H1 (cell line): ENCODE measurements at regions not wholly inside any gene's neighbourhood (a gene's known extent, or its start where the extent isn't known, plus 50 kb on each side); places are given as distances from the start of the nearest gene placed in this dataset.

Experiments
- CTCF ChIA-PET: fragments of 300-600 bp; sonication (Branson Sonifier 250); formaldehyde crosslinking; loops from one replicate; lab custom pipeline; 2021; ENCODE audit not compliant: partially characterized antibody; lab: Charles Lee
- POLR2A ChIA-PET: fragments of 300-600 bp; sonication (Branson Sonifier 250); formaldehyde crosslinking; loops from one replicate; lab custom pipeline; 2021; ENCODE audit warnings: inconsistent platforms; ENCODE audit not compliant: partially characterized antibody; lab: Charles Lee
- DNase-seq, 2 experiments: peaks; one replicate each; pipeline versions ENCODE4 v3.0.0 to v3.0.0-alpha.2; 2010 to 2022; ENCODE audit warnings: low spot score in 2 of 2, low read depth in 1 of 2, mixed read lengths in 1 of 2
- FAIRE-seq: peaks from 2 replicates; lab custom pipeline; 2011; peaks lifted over from hg19 to GRCh38; lab: Jason Lieb, UNC
- H2AFZ ChIP-seq: 2 replicates; pipeline ENCODE4 v1.8.1; 2012; ENCODE audit warnings: low read length, inconsistent platforms
- H2AK5ac ChIP-seq: 2 replicates; pipeline ENCODE4 v1.6.1; 2013; ENCODE audit warnings: low read depth, low read length
- H2BK120ac ChIP-seq: replicated peaks from 2 replicates; pipeline ENCODE3; 2013; ENCODE audit warnings: low read depth, low read length, inconsistent platforms
- H2BK12ac ChIP-seq: 2 replicates; pipeline ENCODE4 v1.6.1; 2013; ENCODE audit warnings: low read depth, low read length
- H2BK15ac ChIP-seq: 2 replicates; pipeline ENCODE4 v1.6.1; 2013; ENCODE audit warnings: low read length
- H2BK20ac ChIP-seq: 2 replicates; pipeline ENCODE4 v1.6.1; 2013; ENCODE audit warnings: low read length
- H2BK5ac ChIP-seq: 2 replicates; pipeline ENCODE4 v1.6.1; 2013; ENCODE audit warnings: low read depth, low read length
- H3K14ac ChIP-seq: 2 replicates; pipeline ENCODE4 v1.6.1; 2013; ENCODE audit warnings: inconsistent platforms; ENCODE audit not compliant: insufficient read length
- H3K18ac ChIP-seq: 2 replicates; pipeline ENCODE4 v1.6.1; 2013; ENCODE audit warnings: low read length; ENCODE audit errors: extremely low read depth
- H3K23ac ChIP-seq: 2 replicates; pipeline ENCODE4 v1.6.1; 2013; ENCODE audit warnings: inconsistent platforms; ENCODE audit not compliant: insufficient read length
- H3K23me2 ChIP-seq: 2 replicates; pipeline ENCODE4 v1.6.1; 2013; ENCODE audit warnings: low read depth, low read length
- H3K27ac ChIP-seq: 2 replicates; pipeline ENCODE4 v1.6.1; 2011; ENCODE audit warnings: low read depth, low read length, inconsistent platforms
- H3K27me3 ChIP-seq, 4 experiments: replicated peaks in 1 of 4; 1 replicate in 1 of 4; 2 replicates in 3 of 4; pipeline versions ENCODE4 v1.6.1 to v1.8.1; 2011 to 2013; ENCODE audit warnings: low read length in 3 of 4, mild to moderate bottlenecking in 3 of 4, inconsistent platforms in 2 of 4, mixed read lengths in 2 of 4, moderate library complexity in 1 of 4; ENCODE audit not compliant: control insufficient read depth in 3 of 4, insufficient read depth in 3 of 4; ENCODE audit errors: extremely low read depth in 1 of 4
- H3K36me3 ChIP-seq, 4 experiments: 2 replicates each; pipeline versions ENCODE4 v1.6.1 to v1.8.1; 2011 to 2013; ENCODE audit warnings: mild to moderate bottlenecking in 4 of 4, low read length in 3 of 4, moderate library complexity in 2 of 4, control low read depth in 1 of 4, inconsistent platforms in 1 of 4; ENCODE audit not compliant: insufficient read depth in 4 of 4, control insufficient read depth in 2 of 4
- H3K4ac ChIP-seq: replicated peaks from 2 replicates; pipeline ENCODE3; 2013; ENCODE audit warnings: low read length, low read depth, mixed read lengths, inconsistent platforms; ENCODE audit not compliant: insufficient read length
- H3K4me1 ChIP-seq, 4 experiments: replicated peaks in 1 of 4; 1 replicate in 1 of 4; 2 replicates in 3 of 4; pipeline versions ENCODE4 v1.6.1 to v1.8.1; 2011 to 2013; ENCODE audit warnings: low read length in 3 of 4, inconsistent platforms in 2 of 4, mixed read lengths in 1 of 4; ENCODE audit not compliant: insufficient read depth in 4 of 4, control insufficient read depth in 3 of 4
- H3K4me2 ChIP-seq, 2 experiments: 2 replicates each; pipeline versions ENCODE4 v1.6.1 to v1.8.1; 2011 to 2013; ENCODE audit warnings: low read depth in 2 of 2, low read length in 2 of 2, control low read depth in 1 of 2, inconsistent platforms in 1 of 2, mild to moderate bottlenecking in 1 of 2; ENCODE audit not compliant: insufficient read depth in 1 of 2
- H3K4me3 ChIP-seq, 4 experiments: fragments of 200-600, 300-600 bp in 1 of 4; sonication (generic), shearing (Covaris generic), sonication (Bioruptor Twin) in 1 of 4; 2 replicates each; pipeline versions ENCODE4 v1.5.1 to v1.8.1; 2011 to 2016; ENCODE audit warnings: low read length in 4 of 4, low read depth in 3 of 4, control low read depth in 2 of 4, inconsistent platforms in 2 of 4, mild to moderate bottlenecking in 2 of 4, mixed read lengths in 1 of 4, moderate library complexity in 1 of 4; ENCODE audit not compliant: insufficient read depth in 2 of 4; ENCODE audit errors: extremely low read depth in 1 of 4
- H3K56ac ChIP-seq: replicated peaks from 2 replicates; pipeline ENCODE3; 2013; ENCODE audit warnings: low read depth, mild to moderate bottlenecking, mixed read lengths, low read length, inconsistent platforms; ENCODE audit not compliant: insufficient read length
- H3K79me1 ChIP-seq: 2 replicates; pipeline ENCODE4 v1.6.1; 2013; ENCODE audit warnings: low read depth, low read length, control low read depth
- H3K79me2 ChIP-seq, 2 experiments: 2 replicates each; pipeline versions ENCODE4 v1.6.1 to v1.8.1; 2012 to 2013; ENCODE audit warnings: low read length in 2 of 2, mild to moderate bottlenecking in 2 of 2, inconsistent platforms in 1 of 2; ENCODE audit not compliant: insufficient read depth in 2 of 2, control insufficient read depth in 1 of 2
- H3K9ac ChIP-seq, 4 experiments: replicated peaks in 1 of 4; 1 replicate in 1 of 4; 2 replicates in 3 of 4; pipeline versions ENCODE4 v1.6.1 to v1.8.1; 2011 to 2013; ENCODE audit warnings: low read depth in 3 of 4, low read length in 3 of 4, control low read depth in 2 of 4, mild to moderate bottlenecking in 2 of 4, moderate library complexity in 2 of 4, inconsistent platforms in 1 of 4; ENCODE audit errors: extremely low read depth in 1 of 4
- H3K9me3 ChIP-seq, 2 experiments: 2 replicates each; pipeline versions ENCODE4 v1.6.1 to v1.8.1; 2012 to 2013; ENCODE audit warnings: mild to moderate bottlenecking in 2 of 2, moderate library complexity in 2 of 2, control low read depth in 1 of 2, inconsistent platforms in 1 of 2, low read depth in 1 of 2, low read length in 1 of 2, mixed read lengths in 1 of 2; ENCODE audit not compliant: insufficient read depth in 2 of 2
- H4K20me1 ChIP-seq, 2 experiments: replicated peaks in 1 of 2; 2 replicates each; pipeline versions ENCODE3 to v1.8.1; 2011 to 2013; ENCODE audit warnings: inconsistent platforms in 2 of 2, low read length in 2 of 2, mild to moderate bottlenecking in 1 of 2; ENCODE audit not compliant: insufficient read depth in 2 of 2, control insufficient read depth in 1 of 2
- H4K5ac ChIP-seq: 2 replicates; pipeline ENCODE4 v1.6.1; 2013; ENCODE audit warnings: low read length, low read depth, mixed read lengths, inconsistent platforms; ENCODE audit not compliant: insufficient read length
- H4K8ac ChIP-seq: 2 replicates; pipeline ENCODE4 v1.8.0; 2013; ENCODE audit warnings: mild to moderate bottlenecking, moderate library complexity, low read length, inconsistent platforms; ENCODE audit not compliant: insufficient read depth; ENCODE audit errors: extremely low read depth
- H4K91ac ChIP-seq: replicated peaks from 2 replicates; pipeline ENCODE3; 2013; ENCODE audit warnings: low read length, mixed read lengths, inconsistent platforms; ENCODE audit not compliant: insufficient read length
- BRCA1 ChIP-seq: IDR thresholded peaks from 2 replicates; pipeline ENCODE4 v1.6.1; 2012; ENCODE audit warnings: low read depth, low read length, improper control_type of control experiment
- CBX5 ChIP-seq: fragments of 300-800, 300-1000 bp; sonication (generic); IDR thresholded peaks from 2 replicates; pipeline ENCODE4 v1.7.1; 2016; ENCODE audit warnings: antibody characterized with exemption, low read length, low read depth
- CEBPB ChIP-seq: IDR thresholded peaks from 2 replicates; pipeline ENCODE4 v1.6.1; 2012; ENCODE audit warnings: low read depth, low read length
- EP300 ChIP-seq, 2 experiments: IDR thresholded peaks; 1 replicate in 1 of 2; 2 replicates in 1 of 2; pipeline ENCODE4 v1.6.1; 2011 to 2012; ENCODE audit warnings: low read depth in 2 of 2, low read length in 2 of 2, mild to moderate bottlenecking in 2 of 2, borderline replicate concordance in 1 of 2, inconsistent platforms in 1 of 2, moderate library complexity in 1 of 2
- FOSL1 ChIP-seq: IDR thresholded peaks from 2 replicates; pipeline ENCODE4 v1.6.1; 2011; ENCODE audit warnings: mild to moderate bottlenecking, low read depth, low read length, moderate library complexity; ENCODE audit not compliant: insufficient read depth
- HDAC2 ChIP-seq, 2 experiments: fragments of 300-600 bp in 1 of 2; sonication (generic) in 1 of 2; IDR thresholded peaks; 2 replicates each; pipeline ENCODE4 v1.6.1; 2011 to 2012; ENCODE audit warnings: low read depth in 2 of 2, low read length in 2 of 2, mild to moderate bottlenecking in 2 of 2, moderate library complexity in 2 of 2, borderline replicate concordance in 1 of 2, inconsistent platforms in 1 of 2
- JUN ChIP-seq: IDR thresholded peaks from 2 replicates; pipeline ENCODE4 v1.6.1; 2011; ENCODE audit warnings: low read depth, mild to moderate bottlenecking, improper control_type of control experiment, low read length
- KDM1A ChIP-seq: fragments of 200-600, 300-600 bp; sonication (generic); IDR thresholded peaks from 2 replicates; pipeline ENCODE4 v1.7.1; 2016; ENCODE audit warnings: mild to moderate bottlenecking, low read length, borderline replicate concordance
- KDM4A ChIP-seq: IDR thresholded peaks from one replicate; pipeline ENCODE4 v1.7.1; 2012; ENCODE audit warnings: low read depth, mild to moderate bottlenecking, moderate library complexity, low read length, inconsistent platforms; ENCODE audit not compliant: severe bottlenecking
- MAFK ChIP-seq: IDR thresholded peaks from 2 replicates; pipeline ENCODE4 v1.6.1; 2012; ENCODE audit warnings: low read depth, mild to moderate bottlenecking, improper control_type of control experiment, low read length
- MAX ChIP-seq: IDR thresholded peaks from 2 replicates; pipeline ENCODE4 v1.6.1; 2012; ENCODE audit warnings: inconsistent platforms
- POLR2AphosphoS5 ChIP-seq: IDR thresholded peaks from 2 replicates; pipeline ENCODE4 v1.6.1; 2011; ENCODE audit warnings: low read depth, low read length
- POU5F1 ChIP-seq: IDR thresholded peaks from 2 replicates; pipeline ENCODE4 v1.6.1; 2011; ENCODE audit warnings: low read depth, mild to moderate bottlenecking, low read length, moderate library complexity
- RXRA ChIP-seq: IDR thresholded peaks from 2 replicates; pipeline ENCODE4 v1.6.1; 2011; ENCODE audit warnings: low read depth, mild to moderate bottlenecking, low read length, moderate library complexity; ENCODE audit not compliant: insufficient read depth
- TAF7 ChIP-seq: optimal IDR thresholded peaks from 2 replicates; pipeline ENCODE3; 2011; ENCODE audit warnings: low read depth, mild to moderate bottlenecking, inconsistent platforms, low read length, moderate library complexity, borderline replicate concordance
- WGBS, 2 experiments: shearing (Covaris generic) in 1 of 2; methylation state at CpG; one replicate each; pipeline versions ENCODE4 v1.1.6 to v1.1.7; 2013 to 2015; ENCODE audit warnings: low lambda C conversion rate in 2 of 2, mixed read lengths in 2 of 2, inconsistent platforms in 1 of 2, low coverage in 1 of 2, missing lambda C conversion rate in 1 of 2; ENCODE audit not compliant: insufficient replicate concordance in 2 of 2, insufficient coverage in 1 of 2, insufficient read length in 1 of 2; ENCODE audit errors: extremely low coverage in 1 of 2, missing lambda C conversion rate in 1 of 2; 5-methylcytosine and 5-hydroxymethylcytosine counted together

GRCh38 chr6:141641951-141642350, 490.8 kb upstream of the GJE1 start:
- no peak overlapping the region for H4K91ac ChIP-seq
- ChIA-PET CTCF (no interaction called here), POLR2A (no interaction called here)
- no peaks in the 10 kb centered on the region for H3K4me1 ChIP-seq
- no peaks in the 10 kb centered on the region for H3K79me2 ChIP-seq
- DNase-seq (no peak), FAIRE-seq (no peak)
- H4K5ac ChIP-seq, result no peak overlapping the region
- no peak overlapping the region for H3K9ac ChIP-seq
- no peak overlapping the region for H2BK5ac ChIP-seq
- no peak overlapping the region for H2BK12ac ChIP-seq
- no peak overlapping the region for H2AFZ ChIP-seq
- no peaks in the 10 kb centered on the region for H3K36me3 ChIP-seq
- no peaks in the 10 kb centered on the region for H3K27me3 ChIP-seq
- no peaks in the 10 kb centered on the region for H3K9me3 ChIP-seq
- no peak overlapping the region for H2BK15ac ChIP-seq
- no peak overlapping the region for H3K27ac ChIP-seq
- no peak overlapping the region for H3K56ac ChIP-seq
- H3K14ac ChIP-seq, result no peak overlapping the region
- no peak overlapping the region for H3K23ac ChIP-seq
- H4K8ac ChIP-seq, result no peak overlapping the region
- no peaks in the 10 kb centered on the region for H4K20me1 ChIP-seq
- WGBS, 2 experiments, result 93% methylated on average over 1 of the region's 1 CpG; no CpG with 5 or more reads in 1 of the 2 experiments
- no peak overlapping the region for H3K18ac ChIP-seq
- H2BK120ac ChIP-seq, result no peak overlapping the region
- H3K23me2 ChIP-seq, result no peaks in the 10 kb centered on the region
- H3K4ac ChIP-seq, result no peak overlapping the region
- no peak overlapping the region for H3K4me3 ChIP-seq
- no peaks in the 10 kb centered on the region for H3K79me1 ChIP-seq
- H2BK20ac ChIP-seq, result no peak overlapping the region
- no peak overlapping the region for H3K4me2 ChIP-seq
- no peak overlapping the region for H2AK5ac ChIP-seq
- no peak for TF ChIP-seq FOSL1
- no peak for TF ChIP-seq EP300 (IDR thresholded peaks at IDR 0.05; ENCODE audit: borderline replicate concordance in 1 of 2, low read depth in 2 of 2, low read length in 2 of 2)
- no peak for TF ChIP-seq KDM1A
- TF ChIP-seq MAFK, result no peak
- no peak for TF ChIP-seq JUN
- no peak for TF ChIP-seq KDM4A
- TF ChIP-seq POU5F1, result no peak
- no peak for TF ChIP-seq HDAC2 (IDR thresholded peaks at IDR 0.05; ENCODE audit: borderline replicate concordance in 1 of 2, low read depth in 2 of 2, low read length in 2 of 2)
- no peak for TF ChIP-seq TAF7
- no peak for TF ChIP-seq BRCA1
- TF ChIP-seq RXRA, result no peak
- no peak for TF ChIP-seq POLR2AphosphoS5
- no peak for TF ChIP-seq CEBPB
- TF ChIP-seq MAX, result no peak
- TF ChIP-seq CBX5, result no peak
